ENCODE measurements at regions not wholly inside any gene's neighbourhood (a gene's known extent, or its start where the extent isn't known, plus 50 kb on each side); places are given as distances from the start of the nearest gene placed in this dataset.

DNA sequence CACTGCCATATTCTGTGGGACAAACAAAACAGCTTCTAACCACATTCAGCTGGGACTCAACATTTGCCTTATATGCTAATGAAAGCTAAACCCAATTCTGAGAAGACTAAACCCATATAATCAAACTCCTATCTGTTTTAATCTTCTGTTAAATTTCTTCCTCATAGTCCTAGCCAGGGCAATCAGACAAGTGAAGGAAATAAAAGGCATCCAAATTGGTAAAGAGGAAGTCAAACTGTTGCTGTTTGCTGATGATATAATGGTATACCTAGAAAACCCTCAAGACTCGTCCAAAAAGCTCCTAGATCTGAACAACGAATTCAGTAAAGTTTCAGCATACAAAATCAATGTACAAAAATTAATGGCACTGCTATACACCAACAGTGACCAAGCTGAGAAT, 157.1 kb downstream of the PHLDA1 start:
- Histone ChIP-seq H2AFZ (ENCODE audit: low read length) (no peak overlapping the region), H4K20me1 (ENCODE audit: insufficient read depth, low read length, poor library complexity, severe bottlenecking) (no peaks in the 10 kb centered on the region), H3K9me3 (ENCODE audit: insufficient read depth, low read depth, low read length) (no peaks in the 10 kb centered on the region), H3K36me3 (ENCODE audit: insufficient read depth, low read length) (no peaks in the 10 kb centered on the region), H3K79me2 (ENCODE audit: insufficient read depth, low read length) (no peaks in the 10 kb centered on the region), H3K4me3 (ENCODE audit: low read length, poor library complexity, severe bottlenecking) (no peak overlapping the region), H3K4me2 (ENCODE audit: low read depth, low read length, poor library complexity, severe bottlenecking) (no peak overlapping the region), H3K9me2 (replicated peaks; ENCODE audit: low read depth, low read length) (no peaks in the 10 kb centered on the region), H3K27me3 (ENCODE audit: insufficient read depth, low read length, poor library complexity, severe bottlenecking) (no peaks in the 10 kb centered on the region), H3F3A (ENCODE audit: low read depth) (0 out of 2 replicates have a peak, but pooled peaks cover 3% of the 10 kb centered on the region), H3K4me1 (ENCODE audit: insufficient read depth, low read length, poor library complexity, severe bottlenecking) (no peaks in the 10 kb centered on the region), H3K9ac (ENCODE audit: low read depth, low read length, poor library complexity, severe bottlenecking) (no peak overlapping the region)
- TF ChIP-seq, protein P1, sequence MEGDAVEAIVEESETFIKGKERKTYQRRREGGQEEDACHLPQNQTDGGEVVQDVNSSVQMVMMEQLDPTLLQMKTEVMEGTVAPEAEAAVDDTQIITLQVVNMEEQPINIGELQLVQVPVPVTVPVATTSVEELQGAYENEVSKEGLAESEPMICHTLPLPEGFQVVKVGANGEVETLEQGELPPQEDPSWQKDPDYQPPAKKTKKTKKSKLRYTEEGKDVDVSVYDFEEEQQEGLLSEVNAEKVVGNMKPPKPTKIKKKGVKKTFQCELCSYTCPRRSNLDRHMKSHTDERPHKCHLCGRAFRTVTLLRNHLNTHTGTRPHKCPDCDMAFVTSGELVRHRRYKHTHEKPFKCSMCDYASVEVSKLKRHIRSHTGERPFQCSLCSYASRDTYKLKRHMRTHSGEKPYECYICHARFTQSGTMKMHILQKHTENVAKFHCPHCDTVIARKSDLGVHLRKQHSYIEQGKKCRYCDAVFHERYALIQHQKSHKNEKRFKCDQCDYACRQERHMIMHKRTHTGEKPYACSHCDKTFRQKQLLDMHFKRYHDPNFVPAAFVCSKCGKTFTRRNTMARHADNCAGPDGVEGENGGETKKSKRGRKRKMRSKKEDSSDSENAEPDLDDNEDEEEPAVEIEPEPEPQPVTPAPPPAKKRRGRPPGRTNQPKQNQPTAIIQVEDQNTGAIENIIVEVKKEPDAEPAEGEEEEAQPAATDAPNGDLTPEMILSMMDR (conservative IDR thresholded peaks at IDR 0.05; ENCODE audit: low read length): no peak
- TF ChIP-seq EZH2phosphoT487 (IDR thresholded peaks at IDR 0.05; ENCODE audit: borderline replicate concordance): no peak

DNA sequence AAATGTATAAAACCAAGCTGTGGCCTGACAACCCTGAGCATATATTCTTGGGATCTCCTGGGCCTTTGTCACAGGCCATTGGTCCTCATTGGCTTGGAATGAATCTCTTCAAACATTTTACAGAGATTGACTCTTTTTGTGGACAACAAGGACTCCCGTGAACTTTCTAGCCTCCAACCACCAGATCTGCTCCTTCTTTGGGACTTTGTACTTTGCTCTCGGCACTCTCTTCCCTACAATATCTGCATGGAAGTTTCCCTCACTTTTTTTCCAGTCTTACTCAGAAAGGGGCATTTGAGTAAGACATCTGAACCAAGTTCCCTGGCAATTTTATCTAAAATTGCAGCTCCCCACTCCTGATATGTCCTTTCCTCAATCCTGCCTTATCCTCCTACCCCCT, 158.8 kb downstream of the PHLDA1 start:
- Histone ChIP-seq H3K9me2 (replicated peaks; ENCODE audit: low read depth, low read length) (no peaks in the 10 kb centered on the region), H3K36me3 (ENCODE audit: insufficient read depth, low read length) (no peaks in the 10 kb centered on the region), H3K79me2 (ENCODE audit: insufficient read depth, low read length) (no peaks in the 10 kb centered on the region), H4K20me1 (ENCODE audit: insufficient read depth, low read length, poor library complexity, severe bottlenecking) (no peaks in the 10 kb centered on the region), H3K9me3 (ENCODE audit: insufficient read depth, low read depth, low read length) (no peaks in the 10 kb centered on the region), H3K27me3 (ENCODE audit: insufficient read depth, low read length, poor library complexity, severe bottlenecking) (no peaks in the 10 kb centered on the region), H3K4me1 (ENCODE audit: insufficient read depth, low read length, poor library complexity, severe bottlenecking) (no peaks in the 10 kb centered on the region), H2AFZ (ENCODE audit: low read length) (no peak overlapping the region), H3F3A (ENCODE audit: low read depth) (0 out of 2 replicates have a peak, but pooled peaks cover 2% of the 10 kb centered on the region), H3K9ac (ENCODE audit: low read depth, low read length, poor library complexity, severe bottlenecking) (no peak overlapping the region), H3K4me3 (ENCODE audit: low read length, poor library complexity, severe bottlenecking) (no peak overlapping the region), H3K4me2 (ENCODE audit: low read depth, low read length, poor library complexity, severe bottlenecking) (no peak overlapping the region)
- TF ChIP-seq, protein P1 (conservative IDR thresholded peaks at IDR 0.05; ENCODE audit: low read length): no peak
- TF ChIP-seq EZH2phosphoT487 (IDR thresholded peaks at IDR 0.05; ENCODE audit: borderline replicate concordance): no peak

DNA sequence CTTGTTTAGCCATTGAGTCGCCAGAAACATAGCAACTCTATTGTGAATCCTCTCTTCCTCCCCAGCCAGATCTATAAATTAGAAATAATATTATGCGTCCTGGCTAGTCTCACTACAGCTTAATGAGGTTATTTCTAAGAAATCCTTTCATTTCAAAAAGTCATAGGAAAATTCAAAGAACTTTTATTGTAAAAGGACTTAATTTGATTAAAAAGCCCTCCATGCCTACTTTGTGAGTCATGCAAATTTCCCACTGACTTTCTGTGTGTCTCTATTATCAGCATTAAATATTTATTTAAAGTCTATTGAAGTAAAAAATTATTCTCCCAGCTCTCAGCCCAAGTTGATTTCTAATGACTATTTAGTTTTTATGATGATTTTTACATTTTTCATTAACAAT, 160.7 kb downstream of the PHLDA1 start:
- no peak overlapping the region for H2AFZ ChIP-seq (ENCODE audit: low read length)

More for the DNA sequence above, 160.7 kb downstream of the PHLDA1 start:
- H3F3A ChIP-seq (ENCODE audit: low read depth): no peaks in the 10 kb centered on the region
- H3K27me3 ChIP-seq (ENCODE audit: insufficient read depth, low read length, poor library complexity, severe bottlenecking): no peaks in the 10 kb centered on the region
- no peaks in the 10 kb centered on the region for H3K9me3 ChIP-seq (ENCODE audit: insufficient read depth, low read depth, low read length)
- no peak overlapping the region for H3K9ac ChIP-seq (ENCODE audit: low read depth, low read length, poor library complexity, severe bottlenecking)
- no peak overlapping the region for H3K4me2 ChIP-seq (ENCODE audit: low read depth, low read length, poor library complexity, severe bottlenecking)
- no peaks in the 10 kb centered on the region for H3K79me2 ChIP-seq (ENCODE audit: insufficient read depth, low read length)
- no peaks in the 10 kb centered on the region for H3K9me2 ChIP-seq (replicated peaks; ENCODE audit: low read depth, low read length)
- no peaks in the 10 kb centered on the region for H3K36me3 ChIP-seq (ENCODE audit: insufficient read depth, low read length)
- no peak overlapping the region for H3K4me3 ChIP-seq (ENCODE audit: low read length, poor library complexity, severe bottlenecking)
- peaks cover 9% of the 10 kb centered on the region for H3K4me1 ChIP-seq (ENCODE audit: insufficient read depth, low read length, poor library complexity, severe bottlenecking)
- no peak for TF ChIP-seq EZH2phosphoT487 (IDR thresholded peaks at IDR 0.05; ENCODE audit: borderline replicate concordance)
- TF ChIP-seq, protein P1 (conservative IDR thresholded peaks at IDR 0.05; ENCODE audit: low read length): no peak
- H4K20me1 ChIP-seq (ENCODE audit: insufficient read depth, low read length, poor library complexity, severe bottlenecking): no peaks in the 10 kb centered on the region

All from Loucy (cell line).